ENCODE measurements at regions not wholly inside any gene's neighbourhood (a gene's known extent, or its start where the extent isn't known, plus 50 kb on each side); places are given as distances from the start of the nearest gene placed in this dataset.

GRCh38 chr11:32172041-32172847, 81.4 kb downstream of the RCN1 start:
- in situ Hi-C loops (cut with MboI; ENCODE audit: low pct_unique_long_range_greater_than_20kb, low sequenced_read_pairs, unreplicated experiment): no loop called here

GRCh38 chr11:32172848-32173834, 82.3 kb downstream of the RCN1 start:
- in situ Hi-C loops (cut with MboI; ENCODE audit: low pct_unique_long_range_greater_than_20kb, low sequenced_read_pairs, unreplicated experiment): no loop called here
- TF ChIP-seq CTCF (IDR thresholded peaks at IDR 0.05; ENCODE audit: extremely low read depth, insufficient read depth, missing control alignments): peak; percentile 71
- DNase-seq (ENCODE audit: low spot score): peak; percentile 52

More at GRCh38 chr11:32172041-32172847, 81.4 kb downstream of the RCN1 start:
- no peak for TF ChIP-seq CTCF (IDR thresholded peaks at IDR 0.05; ENCODE audit: extremely low read depth, insufficient read depth, missing control alignments)
- DNase-seq (ENCODE audit: low spot score): no peak

- in situ Hi-C loops (cut with MboI; ENCODE audit: low pct_unique_long_range_greater_than_20kb, low sequenced_read_pairs, unreplicated experiment): no loop called here
- no peak for DNase-seq (ENCODE audit: low spot score)
- TF ChIP-seq CTCF (IDR thresholded peaks at IDR 0.05; ENCODE audit: extremely low read depth, insufficient read depth, missing control alignments): no peak
These were observed 83.1 kb downstream of the RCN1 start for GRCh38 chr11:32173977-32174376.

GRCh38 chr11:32176223-32176934, 85.5 kb downstream of the RCN1 start:
- in situ Hi-C loops (cut with MboI; ENCODE audit: low pct_unique_long_range_greater_than_20kb, low sequenced_read_pairs, unreplicated experiment): no loop called here
- TF ChIP-seq CTCF (IDR thresholded peaks at IDR 0.05; ENCODE audit: extremely low read depth, insufficient read depth, missing control alignments): peak; percentile 79
- peak; percentile 77 for DNase-seq (ENCODE audit: low spot score)

- TF ChIP-seq CTCF (IDR thresholded peaks at IDR 0.05; ENCODE audit: extremely low read depth, insufficient read depth, missing control alignments): no peak
- no peak for DNase-seq (ENCODE audit: low spot score)
- in situ Hi-C loops (cut with MboI; ENCODE audit: low pct_unique_long_range_greater_than_20kb, low sequenced_read_pairs, unreplicated experiment): no loop called here
These were observed 87.8 kb downstream of the RCN1 start for GRCh38 chr11:32178692-32179091.

- DNase-seq (ENCODE audit: low spot score): no peak
- TF ChIP-seq CTCF (IDR thresholded peaks at IDR 0.05; ENCODE audit: extremely low read depth, insufficient read depth, missing control alignments): no peak
- in situ Hi-C loops (cut with MboI; ENCODE audit: low pct_unique_long_range_greater_than_20kb, low sequenced_read_pairs, unreplicated experiment): no loop called here
These were observed 92.6 kb downstream of the RCN1 start for GRCh38 chr11:32183512-32183911.

All from GM13977 (cell line).